Upper lobe of left lung (tissue), 4 donors: ENCODE measurements at regions not wholly inside any gene's neighbourhood (a gene's known extent, or its start where the extent isn't known, plus 50 kb on each side); places are given as distances from the start of the nearest gene placed in this dataset.

Source experiments
- POLR2AphosphoS5 ChIP-seq, 2 donors: sonication (generic); formaldehyde crosslinking; IDR thresholded peaks; one replicate each; pipeline ENCODE4 v1.5.1; 2017; ENCODE audit warnings: antibody characterized with exemption in 2 of 2
- TF ChIP-seq, protein P1 (sequence below), 6 experiments: fragments of 450-650 bp in 4 of 6; fragments of 200-600 bp in 2 of 6; sonication (generic) in 2 of 6; IDR thresholded peaks; one replicate each; pipeline ENCODE4 v1.5.1; 2016 to 2019; ENCODE audit warnings: antibody characterized with exemption in 6 of 6

DNA sequence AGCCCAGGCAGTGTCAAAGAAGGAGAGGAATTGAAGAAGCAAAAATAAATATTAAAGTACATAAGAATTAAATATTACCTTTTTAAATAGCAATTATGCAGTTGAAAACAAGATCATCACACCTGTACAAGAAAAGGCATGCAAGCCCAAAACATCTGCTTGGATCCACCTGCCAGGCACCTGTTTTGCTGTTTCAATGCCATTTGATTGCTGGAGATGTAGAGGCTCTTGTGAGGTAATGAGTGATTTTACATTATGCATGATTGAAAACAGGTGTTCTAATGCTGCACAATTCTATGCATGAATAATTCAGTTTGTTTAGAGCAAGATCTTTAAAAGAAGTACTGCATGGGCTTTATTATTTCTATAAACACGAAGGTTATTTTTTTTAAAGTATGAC, 700.6 kb upstream of the ZEB2 start:
- TF ChIP-seq, protein P1, sequence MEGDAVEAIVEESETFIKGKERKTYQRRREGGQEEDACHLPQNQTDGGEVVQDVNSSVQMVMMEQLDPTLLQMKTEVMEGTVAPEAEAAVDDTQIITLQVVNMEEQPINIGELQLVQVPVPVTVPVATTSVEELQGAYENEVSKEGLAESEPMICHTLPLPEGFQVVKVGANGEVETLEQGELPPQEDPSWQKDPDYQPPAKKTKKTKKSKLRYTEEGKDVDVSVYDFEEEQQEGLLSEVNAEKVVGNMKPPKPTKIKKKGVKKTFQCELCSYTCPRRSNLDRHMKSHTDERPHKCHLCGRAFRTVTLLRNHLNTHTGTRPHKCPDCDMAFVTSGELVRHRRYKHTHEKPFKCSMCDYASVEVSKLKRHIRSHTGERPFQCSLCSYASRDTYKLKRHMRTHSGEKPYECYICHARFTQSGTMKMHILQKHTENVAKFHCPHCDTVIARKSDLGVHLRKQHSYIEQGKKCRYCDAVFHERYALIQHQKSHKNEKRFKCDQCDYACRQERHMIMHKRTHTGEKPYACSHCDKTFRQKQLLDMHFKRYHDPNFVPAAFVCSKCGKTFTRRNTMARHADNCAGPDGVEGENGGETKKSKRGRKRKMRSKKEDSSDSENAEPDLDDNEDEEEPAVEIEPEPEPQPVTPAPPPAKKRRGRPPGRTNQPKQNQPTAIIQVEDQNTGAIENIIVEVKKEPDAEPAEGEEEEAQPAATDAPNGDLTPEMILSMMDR (IDR thresholded peaks at IDR 0.05) = no peak
- no peak for TF ChIP-seq POLR2AphosphoS5 (IDR thresholded peaks at IDR 0.05)
